HCT116 (cell line): ENCODE measurements at regions not wholly inside any gene's neighbourhood (a gene's known extent, or its start where the extent isn't known, plus 50 kb on each side); places are given as distances from the start of the nearest gene placed in this dataset.

Source experiments
- ATAC-seq: fragments of 200-7000 bp; cut with Tn5 transposase; 2 replicates; pipeline ENCODE4 v1.9.1; 2020; ENCODE audit warnings: mild to moderate bottlenecking, moderate library complexity
- BruUV-seq: library from RNA; stranded (reverse); fragments of 400-500 nt; replicated peaks from 2 replicates; lab custom pipeline; 2021; lab: Mats Ljungman, UMichigan
- CTCF ChIA-PET: fragments of 300-600 bp; sonication (Branson Sonifier 250); formaldehyde crosslinking; loops from one replicate; lab custom pipeline; 2021; ENCODE audit warnings: antibody characterized with exemption; lab: Charles Lee
- POLR2A ChIA-PET: fragments of 300-600, 350-600 bp; sonication (Branson Sonifier 250); formaldehyde crosslinking; loops from one replicate; lab custom pipeline; 2021; ENCODE audit warnings: antibody characterized with exemption; lab: Charles Lee
- RAD21 ChIA-PET, 2 experiments: fragments of 300-600 bp; sonication (Branson Sonifier 250); formaldehyde crosslinking; loops; one replicate each; lab custom pipeline; 2023; ENCODE audit warnings: low total read pairs in 2 of 2; ENCODE audit not compliant: uncharacterized antibody in 2 of 2, unreplicated experiment in 2 of 2, low non-redundant PET in 1 of 2; lab: Charles Lee
- DNase-seq: peaks from one replicate; pipeline ENCODE4 v3.0.0-alpha.2; 2010; ENCODE audit warnings: low read depth, low spot score
- H2AFZ ChIP-seq: fragments of 200-600 bp; shearing (Covaris generic), sonication (generic); 2 replicates; pipeline ENCODE4 v1.6.1; 2017; ENCODE audit warnings: low read depth, mixed run types, mixed read lengths, antibody characterized with exemption, low read length; ENCODE audit not compliant: poor library complexity, severe bottlenecking
- H3K27ac ChIP-seq: 2 replicates; pipeline ENCODE4 v1.5.1; 2012; ENCODE audit warnings: low read depth, low read length
- H3K27me3 ChIP-seq: fragments of 200-600 bp; sonication (generic); 2 replicates; pipeline ENCODE4 v1.6.1; 2016; ENCODE audit warnings: mixed run types, low read length, mixed read lengths; ENCODE audit not compliant: insufficient read depth
- H3K36me3 ChIP-seq, 2 experiments: fragments of 200-500 bp in 1 of 2; fragments of 200-600 bp in 1 of 2; sonication (Bioruptor generic) in 1 of 2; sonication (generic) in 1 of 2; 2 replicates each; pipeline versions ENCODE4 v1.5.1 to v1.6.1; 2014 to 2016; ENCODE audit warnings: low read length in 2 of 2, inconsistent platforms in 1 of 2, mixed read lengths in 1 of 2, mixed run types in 1 of 2; ENCODE audit not compliant: insufficient read depth in 2 of 2, control insufficient read depth in 1 of 2
- H3K4me1 ChIP-seq, 2 experiments: fragments of 200-600 bp in 1 of 2; sonication (generic) in 1 of 2; 2 replicates each; pipeline versions ENCODE4 v1.5.1 to v1.6.1; 2012 to 2017; ENCODE audit warnings: low read length in 2 of 2, inconsistent platforms in 1 of 2, mild to moderate bottlenecking in 1 of 2, mixed read lengths in 1 of 2, mixed run types in 1 of 2, moderate library complexity in 1 of 2; ENCODE audit not compliant: insufficient read depth in 2 of 2, control insufficient read depth in 1 of 2
- H3K4me2 ChIP-seq: fragments of 200-600 bp; sonication (generic); 2 replicates; pipeline ENCODE4 v1.6.1; 2017; ENCODE audit warnings: mixed run types, low read length, mixed read lengths
- H3K4me3 ChIP-seq, 2 experiments: fragments of 200-600 bp in 1 of 2; sonication (generic) in 1 of 2; replicated peaks in 1 of 2; 2 replicates each; pipeline ENCODE4 v1.5.1; 2011 to 2016; ENCODE audit warnings: low read length in 2 of 2, control low read depth in 1 of 2, low read depth in 1 of 2, mild to moderate bottlenecking in 1 of 2, mixed read lengths in 1 of 2, mixed run types in 1 of 2
- H3K79me2 ChIP-seq: fragments of 200-600 bp; sonication (generic); 2 replicates; pipeline ENCODE4 v1.6.1; 2017; ENCODE audit warnings: mild to moderate bottlenecking, mixed run types, low read length, moderate library complexity, mixed read lengths; ENCODE audit not compliant: insufficient read depth
- H3K9ac ChIP-seq: fragments of 200-600 bp; sonication (generic); 2 replicates; pipeline ENCODE4 v1.6.1; 2016; ENCODE audit warnings: low read length, mixed read lengths
- H3K9me2 ChIP-seq: fragments of 200-600 bp; sonication (generic), shearing (Covaris generic); 2 replicates; pipeline ENCODE4 v1.6.1; 2017; ENCODE audit warnings: mixed run types, mild to moderate bottlenecking, moderate library complexity; ENCODE audit not compliant: insufficient read depth
- H3K9me3 ChIP-seq, 2 experiments: fragments of 200-500 bp in 1 of 2; fragments of 200-600 bp in 1 of 2; sonication (Bioruptor generic) in 1 of 2; sonication (generic) in 1 of 2; 2 replicates each; pipeline ENCODE4 v1.6.1; 2014 to 2017; ENCODE audit warnings: low read length in 2 of 2, mixed read lengths in 2 of 2, inconsistent platforms in 1 of 2, low read depth in 1 of 2, mild to moderate bottlenecking in 1 of 2, mixed run types in 1 of 2, moderate library complexity in 1 of 2; ENCODE audit not compliant: control insufficient read depth in 1 of 2, insufficient read depth in 1 of 2
- H4K20me1 ChIP-seq: fragments of 200-600 bp; sonication (generic), shearing (Covaris generic); 2 replicates; pipeline ENCODE4 v1.6.1; 2017; ENCODE audit warnings: mixed run types, mild to moderate bottlenecking, moderate library complexity; ENCODE audit not compliant: insufficient read depth
- ATF3 ChIP-seq: IDR thresholded peaks from 2 replicates; pipeline ENCODE4 v1.6.1; 2012
- CBX3 ChIP-seq: IDR thresholded peaks from 2 replicates; pipeline ENCODE4 v1.6.1; 2012; ENCODE audit warnings: low read depth
- CEBPB ChIP-seq: IDR thresholded peaks from 2 replicates; pipeline ENCODE4 v1.6.1; 2012; ENCODE audit warnings: low read depth
- CTCF ChIP-seq, 3 experiments: fragments of 200-600 bp in 1 of 3; sonication (generic) in 1 of 3; IDR thresholded peaks in 2 of 3; conservative IDR thresholded peaks in 1 of 3; 2 replicates each; pipeline ENCODE4 v1.5.1; 2012 to 2017; ENCODE audit warnings: low read depth in 2 of 3, low read length in 2 of 3, antibody characterized with exemption in 1 of 3, borderline replicate concordance in 1 of 3, control low read depth in 1 of 3, mild to moderate bottlenecking in 1 of 3, mixed read lengths in 1 of 3, mixed run types in 1 of 3, moderate library complexity in 1 of 3; ENCODE audit not compliant: insufficient read depth in 1 of 3
- EGR1 ChIP-seq: IDR thresholded peaks from 2 replicates; pipeline ENCODE4 v1.6.1; 2012; ENCODE audit warnings: low read depth
- ELF1 ChIP-seq: IDR thresholded peaks from 2 replicates; pipeline ENCODE4 v1.6.1; 2012; ENCODE audit warnings: low read depth, borderline replicate concordance
- EZH2 ChIP-seq: fragments of 200-600 bp; sonication (generic); IDR thresholded peaks from 2 replicates; pipeline ENCODE4 v1.6.1; 2017; ENCODE audit warnings: antibody characterized with exemption, mixed run types
- EZH2phosphoT487 ChIP-seq: fragments of 200-600 bp; IDR thresholded peaks from 2 replicates; pipeline ENCODE4 v1.6.1; 2018; ENCODE audit warnings: antibody characterized with exemption, borderline replicate concordance
- JUND ChIP-seq: IDR thresholded peaks from 2 replicates; pipeline ENCODE4 v1.6.1; 2012
- POLR2A ChIP-seq: IDR thresholded peaks from 2 replicates; pipeline ENCODE4 v1.7.0; 2011; ENCODE audit warnings: borderline replicate concordance; ENCODE audit not compliant: insufficient read depth, insufficient read length; ENCODE audit errors: extremely low read depth
- POLR2AphosphoS5 ChIP-seq: IDR thresholded peaks from 2 replicates; pipeline ENCODE4 v1.6.1; 2011; ENCODE audit warnings: mild to moderate bottlenecking, low read depth, low read length, moderate library complexity
- ZBTB33 ChIP-seq: IDR thresholded peaks from 2 replicates; pipeline ENCODE4 v1.6.1; 2011; ENCODE audit warnings: mild to moderate bottlenecking, low read length, moderate library complexity; ENCODE audit not compliant: insufficient replicate concordance; ENCODE audit errors: extremely low read depth
- ZFX ChIP-seq: fragments of 450-650 bp; IDR thresholded peaks from 2 replicates; pipeline ENCODE4 v1.6.1; 2017
- ZNF274 ChIP-seq: fragments of 200-500 bp; sonication (Bioruptor generic); IDR thresholded peaks from 2 replicates; pipeline ENCODE4 v1.6.1; 2014; ENCODE audit warnings: mild to moderate bottlenecking, low read depth, low read length, inconsistent platforms
- intact Hi-C: fragments of 100-400 bp; cut with micrococcal nuclease; formaldehyde crosslinking; loops from 2 replicates; pipeline ENCODE4 v1.10.0; 2022
- TF ChIP-seq, protein P1 (sequence below): IDR thresholded peaks from 2 replicates; pipeline ENCODE4 v1.6.1; 2012
- TF ChIP-seq, protein P2 (sequence below): IDR thresholded peaks from 2 replicates; pipeline ENCODE4 v1.6.1; 2012; ENCODE audit warnings: low read depth

- no peak overlapping the region for H3K4me2 ChIP-seq
- CTCF ChIA-PET = no interaction called here
- H3K9me2 ChIP-seq = no peaks in the 10 kb centered on the region
- peaks cover 0 to 4% of the 10 kb centered on the region in 2 experiments; a peak in 1 of 4 replicates for H3K9me3 ChIP-seq
- no peak overlapping the region for H2AFZ ChIP-seq
- H3K27ac ChIP-seq = no peak overlapping the region
- H3K27me3 ChIP-seq = no peaks in the 10 kb centered on the region
- no TSS peak for BruUV-seq
- H3K4me3 ChIP-seq = no peak overlapping the region
- POLR2A ChIA-PET = no interaction called here
- H3K9ac ChIP-seq = no peak overlapping the region
- no peaks in the 10 kb centered on the region for H3K79me2 ChIP-seq
- DNase-seq = no peak
- no peaks in the 10 kb centered on the region for H4K20me1 ChIP-seq
- TF ChIP-seq CBX3 (no peak), POLR2AphosphoS5 (no peak), EZH2phosphoT487 (no peak), EZH2 (no peak), ZBTB33 (no peak), EGR1 (no peak), CEBPB (no peak), JUND (no peak), ELF1 (no peak), POLR2A (no peak), ZNF274 (no peak), ATF3 (no peak), CTCF (IDR thresholded peaks at IDR 0.05 in 2 of 3, conservative IDR thresholded peaks at IDR 0.05 in 1 of 3; ENCODE audit: borderline replicate concordance in 1 of 3, insufficient read depth in 1 of 3, low read depth in 2 of 3, low read length in 2 of 3) (no peak), ZFX (no peak)
- TF ChIP-seq, protein P1, sequence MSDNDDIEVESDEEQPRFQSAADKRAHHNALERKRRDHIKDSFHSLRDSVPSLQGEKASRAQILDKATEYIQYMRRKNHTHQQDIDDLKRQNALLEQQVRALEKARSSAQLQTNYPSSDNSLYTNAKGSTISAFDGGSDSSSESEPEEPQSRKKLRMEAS = no peak
- TF ChIP-seq, protein P2, sequence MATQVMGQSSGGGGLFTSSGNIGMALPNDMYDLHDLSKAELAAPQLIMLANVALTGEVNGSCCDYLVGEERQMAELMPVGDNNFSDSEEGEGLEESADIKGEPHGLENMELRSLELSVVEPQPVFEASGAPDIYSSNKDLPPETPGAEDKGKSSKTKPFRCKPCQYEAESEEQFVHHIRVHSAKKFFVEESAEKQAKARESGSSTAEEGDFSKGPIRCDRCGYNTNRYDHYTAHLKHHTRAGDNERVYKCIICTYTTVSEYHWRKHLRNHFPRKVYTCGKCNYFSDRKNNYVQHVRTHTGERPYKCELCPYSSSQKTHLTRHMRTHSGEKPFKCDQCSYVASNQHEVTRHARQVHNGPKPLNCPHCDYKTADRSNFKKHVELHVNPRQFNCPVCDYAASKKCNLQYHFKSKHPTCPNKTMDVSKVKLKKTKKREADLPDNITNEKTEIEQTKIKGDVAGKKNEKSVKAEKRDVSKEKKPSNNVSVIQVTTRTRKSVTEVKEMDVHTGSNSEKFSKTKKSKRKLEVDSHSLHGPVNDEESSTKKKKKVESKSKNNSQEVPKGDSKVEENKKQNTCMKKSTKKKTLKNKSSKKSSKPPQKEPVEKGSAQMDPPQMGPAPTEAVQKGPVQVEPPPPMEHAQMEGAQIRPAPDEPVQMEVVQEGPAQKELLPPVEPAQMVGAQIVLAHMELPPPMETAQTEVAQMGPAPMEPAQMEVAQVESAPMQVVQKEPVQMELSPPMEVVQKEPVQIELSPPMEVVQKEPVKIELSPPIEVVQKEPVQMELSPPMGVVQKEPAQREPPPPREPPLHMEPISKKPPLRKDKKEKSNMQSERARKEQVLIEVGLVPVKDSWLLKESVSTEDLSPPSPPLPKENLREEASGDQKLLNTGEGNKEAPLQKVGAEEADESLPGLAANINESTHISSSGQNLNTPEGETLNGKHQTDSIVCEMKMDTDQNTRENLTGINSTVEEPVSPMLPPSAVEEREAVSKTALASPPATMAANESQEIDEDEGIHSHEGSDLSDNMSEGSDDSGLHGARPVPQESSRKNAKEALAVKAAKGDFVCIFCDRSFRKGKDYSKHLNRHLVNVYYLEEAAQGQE = no peak
- ATAC-seq = no peak
- H3K36me3 ChIP-seq = no peaks in the 10 kb centered on the region
- RAD21 ChIA-PET = no interaction called here
- intact Hi-C loops = no loop called here
- H3K4me1 ChIP-seq = no peaks in the 10 kb centered on the region
Observed at GRCh38 chr13:82693607-82694006, 1188.7 kb downstream of the SLITRK1 start.
